IPS-NIHi7 (cell line): ENCODE measurements at regions not wholly inside any gene's neighbourhood (a gene's known extent, or its start where the extent isn't known, plus 50 kb on each side); places are given as distances from the start of the nearest gene placed in this dataset.
"Not testable (repeated sequence)": the region's sequence is repeated elsewhere in the genome, so short reads cannot be mapped to it uniquely, and the experiment has no call there.

Experiments
- DNase-seq: peaks from one replicate; pipeline ENCODE4 v3.0.0; 2012; ENCODE audit warnings: mixed read lengths; ENCODE audit errors: extremely low spot score

- DNase-seq, result no peak
Observed at GRCh38 chr2:11922294-11922693, 175.9 kb downstream of the LPIN1 start.

GRCh38 chr2:11923935-11924334, 177.5 kb downstream of the LPIN1 start:
- DNase-seq, result no peak

- DNase-seq, result no peak
Observed at GRCh38 chr2:11925295-11926066, 179.0 kb downstream of the LPIN1 start.

GRCh38 chr2:11930211-11930761, 183.9 kb downstream of the LPIN1 start:
- no peak for DNase-seq

- no peak for DNase-seq
Observed at GRCh38 chr2:11932048-11932512, 185.6 kb downstream of the LPIN1 start.

- DNase-seq, result no peak
Observed at GRCh38 chr2:11932962-11933361, 186.5 kb downstream of the LPIN1 start.

- DNase-seq, result no peak
Observed at GRCh38 chr2:11933854-11934253, 187.4 kb downstream of the LPIN1 start.

- DNase-seq, result no peak
Observed at GRCh38 chr2:11936761-11937160, 190.3 kb downstream of the LPIN1 start.

- DNase-seq, result no peak
Observed at GRCh38 chr2:11938196-11938595, 191.8 kb downstream of the LPIN1 start.

GRCh38 chr2:11939523-11939922, 193.1 kb downstream of the LPIN1 start:
- DNase-seq, result no peak

GRCh38 chr2:11940121-11940743, 193.8 kb downstream of the LPIN1 start:
- DNase-seq, result no peak

- DNase-seq, result no peak
Observed at GRCh38 chr2:11940799-11941198, 194.4 kb downstream of the LPIN1 start.

- DNase-seq, result no peak
Observed at GRCh38 chr2:11941201-11942177, 195.1 kb downstream of the LPIN1 start.

GRCh38 chr2:11942178-11942569, 195.7 kb downstream of the LPIN1 start:
- no peak for DNase-seq

- DNase-seq, result no peak
Observed at GRCh38 chr2:11944311-11944710, 197.9 kb downstream of the LPIN1 start.

- DNase-seq, result no peak
Observed at GRCh38 chr2:11945139-11946126, 199.0 kb downstream of the LPIN1 start.

- DNase-seq, result no peak
Observed at GRCh38 chr2:11947956-11948355, 201.5 kb downstream of the LPIN1 start.

GRCh38 chr2:11949732-11950523, 203.5 kb downstream of the LPIN1 start:
- no peak for DNase-seq

GRCh38 chr2:11950896-11951295, 204.5 kb downstream of the LPIN1 start:
- no peak for DNase-seq

- DNase-seq, result not testable (repeated sequence)
Observed at GRCh38 chr2:11951492-11951891, 205.1 kb downstream of the LPIN1 start.
